HUES6 (cell line): ENCODE measurements at regions not wholly inside any gene's neighbourhood (a gene's known extent, or its start where the extent isn't known, plus 50 kb on each side); places are given as distances from the start of the nearest gene placed in this dataset.

ENCODE experiments used
- H3K27ac ChIP-seq: 2 replicates; pipeline ENCODE4 v1.7.0; 2013; ENCODE audit warnings: low read depth, mild to moderate bottlenecking, low read length, inconsistent platforms
- H3K27me3 ChIP-seq: 2 replicates; pipeline ENCODE4 v1.6.1; 2013; ENCODE audit warnings: low read length; ENCODE audit not compliant: control insufficient read depth, insufficient read depth
- H3K36me3 ChIP-seq: 2 replicates; pipeline ENCODE4 v1.6.1; 2013; ENCODE audit warnings: low read length; ENCODE audit not compliant: control insufficient read depth, insufficient read depth
- H3K4me1 ChIP-seq: 2 replicates; pipeline ENCODE4 v1.6.1; 2013; ENCODE audit warnings: low read length; ENCODE audit not compliant: control insufficient read depth, insufficient read depth
- H3K4me3 ChIP-seq: 2 replicates; pipeline ENCODE4 v1.5.1; 2013; ENCODE audit warnings: low read depth, low read length
- H3K9ac ChIP-seq: one replicate; pipeline ENCODE4 v1.6.1; 2013; ENCODE audit warnings: mild to moderate bottlenecking, low read length
- H3K9me3 ChIP-seq: 2 replicates; pipeline ENCODE4 v1.6.1; 2013; ENCODE audit warnings: low read depth, low read length; ENCODE audit not compliant: control insufficient read depth, insufficient read depth

GRCh38 chrX:87727620-87728019 is 210.0 kb downstream of the KLHL4 start:
- no peaks in the 10 kb centered on the region for H3K27me3 ChIP-seq
- no peak overlapping the region for H3K4me3 ChIP-seq
- peaks cover 15% of the 10 kb centered on the region for H3K9me3 ChIP-seq
- no peaks in the 10 kb centered on the region for H3K4me1 ChIP-seq
- no peaks in the 10 kb centered on the region for H3K36me3 ChIP-seq
- no peak overlapping the region for H3K27ac ChIP-seq
- H3K9ac ChIP-seq = no peak overlapping the region

- no peak overlapping the region for H3K9ac ChIP-seq
- peaks cover 15% of the 10 kb centered on the region for H3K9me3 ChIP-seq
- peak overlapping the region; percentile 24; the same call in 1 of the 2 replicates for H3K4me3 ChIP-seq
- no peaks in the 10 kb centered on the region for H3K36me3 ChIP-seq
- H3K27me3 ChIP-seq = no peaks in the 10 kb centered on the region
- H3K27ac ChIP-seq = no peak overlapping the region
- H3K4me1 ChIP-seq = no peaks in the 10 kb centered on the region
These were observed 210.4 kb downstream of the KLHL4 start for GRCh38 chrX:87728024-87728423.

DNA sequence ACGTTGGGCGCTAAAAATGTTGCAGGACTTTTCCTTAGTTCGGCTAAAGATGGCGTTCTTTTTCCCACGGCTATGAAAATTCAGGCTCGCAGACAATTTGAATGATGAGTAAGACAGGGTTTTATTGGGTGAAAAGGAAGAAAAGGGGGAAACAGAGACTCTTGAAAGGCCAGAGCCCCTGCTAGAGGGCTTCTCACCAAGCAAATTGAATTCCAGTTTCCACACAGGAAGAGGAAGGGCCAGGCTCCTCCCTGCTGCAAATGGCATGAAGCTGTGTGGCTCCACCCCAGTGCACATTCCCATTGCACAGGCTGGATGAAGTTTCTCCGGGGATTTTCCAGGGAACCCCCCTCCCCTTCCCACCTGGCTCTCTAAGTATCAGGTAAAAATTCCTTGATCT is 210.9 kb downstream of the KLHL4 start:
- H3K27ac ChIP-seq = no peak overlapping the region
- peaks cover 15% of the 10 kb centered on the region for H3K9me3 ChIP-seq
- no peaks in the 10 kb centered on the region for H3K36me3 ChIP-seq
- H3K27me3 ChIP-seq = no peaks in the 10 kb centered on the region
- H3K4me1 ChIP-seq = no peaks in the 10 kb centered on the region
- no peak overlapping the region for H3K9ac ChIP-seq
- H3K4me3 ChIP-seq = peak overlapping the region; percentile 24; the same call in 1 of the 2 replicates

DNA sequence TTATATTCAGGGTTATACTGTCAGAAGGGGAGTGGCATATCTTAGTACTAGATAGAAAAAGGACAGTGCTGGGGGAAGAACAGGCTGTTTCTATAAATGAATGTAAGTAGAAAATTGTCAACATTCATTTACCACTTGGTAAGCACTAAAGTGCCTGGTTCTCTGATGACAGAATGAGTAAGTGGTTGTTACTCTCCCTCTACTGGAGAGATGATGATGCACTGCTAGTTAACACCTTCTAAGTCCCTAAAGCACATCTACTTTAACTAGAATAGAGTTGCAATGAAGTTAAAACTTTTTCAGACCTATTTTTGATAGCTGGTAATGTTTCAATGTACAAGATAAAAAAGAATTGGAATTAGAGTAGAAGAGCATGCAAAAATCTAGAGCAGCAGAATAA is 214.5 kb downstream of the KLHL4 start:
- H3K27ac ChIP-seq = no peak overlapping the region
- H3K27me3 ChIP-seq = no peaks in the 10 kb centered on the region
- no peak overlapping the region for H3K9ac ChIP-seq
- peaks cover 8% of the 10 kb centered on the region for H3K9me3 ChIP-seq
- H3K4me1 ChIP-seq = no peaks in the 10 kb centered on the region
- H3K36me3 ChIP-seq = no peaks in the 10 kb centered on the region
- no peak overlapping the region for H3K4me3 ChIP-seq

- H3K27ac ChIP-seq = no peak overlapping the region
- no peak overlapping the region for H3K9ac ChIP-seq
- H3K4me3 ChIP-seq = no peak overlapping the region
- no peaks in the 10 kb centered on the region for H3K27me3 ChIP-seq
- H3K9me3 ChIP-seq = no peaks in the 10 kb centered on the region
- no peaks in the 10 kb centered on the region for H3K4me1 ChIP-seq
- no peaks in the 10 kb centered on the region for H3K36me3 ChIP-seq
These were observed 219.0 kb downstream of the KLHL4 start for GRCh38 chrX:87736576-87736975.

DNA sequence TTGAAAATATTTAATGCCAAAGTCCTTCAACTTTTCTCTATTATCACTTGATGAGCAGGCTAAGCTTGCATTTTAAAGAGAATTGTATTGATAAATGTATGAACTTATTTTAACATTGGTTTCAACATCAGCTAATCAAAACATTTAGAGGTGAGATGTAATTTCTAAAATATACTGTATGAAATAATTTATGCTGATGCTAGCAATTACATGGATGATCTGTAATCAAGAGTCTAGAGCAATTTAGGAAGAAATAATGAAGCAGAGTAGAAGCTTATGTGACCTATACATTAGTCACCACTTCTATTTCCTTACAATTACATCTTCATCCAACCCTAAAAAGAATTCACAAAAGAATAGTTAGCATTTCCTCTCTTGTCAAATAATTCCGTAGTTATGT is 226.8 kb downstream of the KLHL4 start:
- Histone ChIP-seq H3K36me3 (no peaks in the 10 kb centered on the region), H3K4me1 (no peaks in the 10 kb centered on the region), H3K9me3 (no peaks in the 10 kb centered on the region), H3K27ac (no peak overlapping the region), H3K4me3 (no peak overlapping the region), H3K27me3 (no peaks in the 10 kb centered on the region; the same call in 1 of the 2 replicates), H3K9ac (no peak overlapping the region)

GRCh38 chrX:87755493-87755892 is 237.9 kb downstream of the KLHL4 start:
- Histone ChIP-seq H3K27ac (no peak overlapping the region), H3K27me3 (no peaks in the 10 kb centered on the region), H3K4me1 (peaks cover 5% of the 10 kb centered on the region; the same call in 1 of the 2 replicates), H3K4me3 (no peak overlapping the region), H3K36me3 (no peaks in the 10 kb centered on the region; the same call in 1 of the 2 replicates), H3K9me3 (peaks cover 25% of the 10 kb centered on the region), H3K9ac (no peak overlapping the region)

- Histone ChIP-seq H3K9ac (no peak overlapping the region), H3K36me3 (no peaks in the 10 kb centered on the region), H3K27me3 (no peaks in the 10 kb centered on the region), H3K27ac (no peak overlapping the region), H3K4me1 (no peaks in the 10 kb centered on the region), H3K9me3 (peaks cover 43% of the 10 kb centered on the region), H3K4me3 (no peak overlapping the region)
These were observed 271.4 kb downstream of the KLHL4 start for GRCh38 chrX:87788976-87789375.

- H3K27me3 ChIP-seq = no peaks in the 10 kb centered on the region; the same call in 1 of the 2 replicates
- H3K27ac ChIP-seq = no peak overlapping the region
- H3K4me1 ChIP-seq = no peaks in the 10 kb centered on the region
- no peak overlapping the region for H3K9ac ChIP-seq
- no peaks in the 10 kb centered on the region for H3K9me3 ChIP-seq
- H3K4me3 ChIP-seq = no peak overlapping the region
- H3K36me3 ChIP-seq = no peaks in the 10 kb centered on the region
These were observed 280.4 kb downstream of the KLHL4 start for GRCh38 chrX:87798039-87798438.

DNA sequence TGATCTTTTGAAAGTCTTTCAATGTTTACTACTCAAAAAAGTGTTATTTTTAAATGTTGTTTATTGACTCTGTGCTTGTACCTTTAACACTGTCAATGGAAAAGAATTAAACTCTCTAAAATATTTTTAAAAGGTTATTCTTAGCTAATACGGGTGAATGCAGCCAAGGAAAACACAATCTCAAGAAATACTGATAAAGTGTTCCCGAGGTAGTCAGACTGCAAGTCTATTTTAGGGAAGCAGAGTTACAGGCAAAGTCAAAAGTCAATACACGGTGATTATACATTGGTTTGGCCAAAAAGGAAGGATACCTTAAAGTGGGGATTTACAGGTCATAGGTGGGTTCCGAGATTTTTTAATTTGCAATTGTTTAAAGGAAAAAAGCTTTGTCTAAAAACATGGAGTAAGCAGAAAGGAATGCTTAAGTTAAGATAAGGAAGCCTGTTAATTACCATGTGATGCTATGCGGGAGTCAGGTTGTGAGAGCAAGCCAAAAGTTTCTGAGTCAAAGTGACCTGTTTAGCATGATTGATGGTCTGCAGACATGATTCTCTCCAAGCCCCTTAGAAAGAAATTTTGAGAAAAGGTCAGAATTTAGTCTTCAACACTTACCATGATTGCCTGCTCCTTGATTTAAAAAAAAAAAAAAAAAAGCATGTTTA is 288.4 kb downstream of the KLHL4 start:
- peak overlapping the region; percentile 48; the same call in 1 of the 2 replicates for H3K27ac ChIP-seq
- no peaks in the 10 kb centered on the region for H3K9me3 ChIP-seq
- H3K27me3 ChIP-seq = no peaks in the 10 kb centered on the region; the same call in 1 of the 2 replicates
- H3K4me1 ChIP-seq = peaks cover 7% of the 10 kb centered on the region; the same call in 1 of the 2 replicates
- no peak overlapping the region for H3K4me3 ChIP-seq
- H3K36me3 ChIP-seq = no peaks in the 10 kb centered on the region
- H3K9ac ChIP-seq = no peak overlapping the region

GRCh38 chrX:87808576-87809243 is 291.1 kb downstream of the KLHL4 start:
- no peak overlapping the region for H3K4me3 ChIP-seq
- no peak overlapping the region for H3K9ac ChIP-seq
- H3K27ac ChIP-seq = no peak overlapping the region
- H3K27me3 ChIP-seq = no peaks in the 10 kb centered on the region; the same call in 1 of the 2 replicates
- H3K36me3 ChIP-seq = no peaks in the 10 kb centered on the region
- no peaks in the 10 kb centered on the region for H3K9me3 ChIP-seq
- H3K4me1 ChIP-seq = peaks cover 9% of the 10 kb centered on the region; the same call in 1 of the 2 replicates
